SK-N-MC (cell line): ENCODE measurements at regions not wholly inside any gene's neighbourhood (a gene's known extent, or its start where the extent isn't known, plus 50 kb on each side); places are given as distances from the start of the nearest gene placed in this dataset.

Experiments used
- DNase-seq: peaks from one replicate; pipeline ENCODE4 v3.0.0-alpha.2; 2011; ENCODE audit warnings: low read depth, low spot score
- H3K27ac ChIP-seq: fragments of 200-600 bp; sonication (generic); 2 replicates; pipeline ENCODE4 v1.5.1; 2016; ENCODE audit warnings: mixed run types
- H3K36me3 ChIP-seq: fragments of 200-600 bp; sonication (generic); 2 replicates; pipeline ENCODE4 v1.6.1; 2017; ENCODE audit warnings: antibody characterized with exemption, low read length, mixed read lengths; ENCODE audit not compliant: insufficient read depth
- H3K4me3 ChIP-seq: fragments of 200-600 bp; sonication (generic); 2 replicates; pipeline ENCODE4 v1.5.1; 2016
- H3K9ac ChIP-seq: fragments of 200-600 bp; sonication (generic); 2 replicates; pipeline ENCODE4 v1.8.0; 2017; ENCODE audit warnings: mixed run types, mixed read lengths; ENCODE audit not compliant: insufficient read length
- H3K9me3 ChIP-seq: fragments of 200-600 bp; sonication (generic); 2 replicates; pipeline ENCODE4 v1.6.1; 2017; ENCODE audit warnings: low read depth, mild to moderate bottlenecking, antibody characterized with exemption, low read length, moderate library complexity, mixed read lengths
- EZH2 ChIP-seq: fragments of 200-600 bp; sonication (generic); IDR thresholded peaks from one replicate; pipeline ENCODE4 v1.6.1; 2017; ENCODE audit warnings: antibody characterized with exemption
- FOXP2 ChIP-seq: optimal IDR thresholded peaks from 2 replicates; pipeline ENCODE3; 2011; ENCODE audit warnings: mild to moderate bottlenecking, moderate library complexity; ENCODE audit not compliant: insufficient read depth; ENCODE audit errors: extremely low read length, control extremely low read depth
- POLR2AphosphoS5 ChIP-seq: IDR thresholded peaks from 2 replicates; pipeline ENCODE4 v1.6.1; 2012; ENCODE audit warnings: mild to moderate bottlenecking, low read depth, low read length, borderline replicate concordance

- no peak for DNase-seq
- no peak overlapping the region for H3K27ac ChIP-seq
- H3K9ac ChIP-seq = no peak overlapping the region
- no peaks in the 10 kb centered on the region for H3K36me3 ChIP-seq
- no peak overlapping the region for H3K4me3 ChIP-seq
- TF ChIP-seq EZH2 (no peak), POLR2AphosphoS5 (no peak), FOXP2 (no peak)
- no peaks in the 10 kb centered on the region for H3K9me3 ChIP-seq
Measured at GRCh38 chr5:4424895-4425294, 715.2 kb upstream of the ADAMTS16 start.

- no peaks in the 10 kb centered on the region for H3K36me3 ChIP-seq
- TF ChIP-seq EZH2 = no peak
- no peak for TF ChIP-seq POLR2AphosphoS5
- TF ChIP-seq FOXP2 = no peak
- H3K9ac ChIP-seq = no peak overlapping the region
- DNase-seq = no peak
- H3K27ac ChIP-seq = no peak overlapping the region
- H3K4me3 ChIP-seq = no peak overlapping the region
- H3K9me3 ChIP-seq = no peaks in the 10 kb centered on the region
Measured at GRCh38 chr5:4440536-4440935, 699.6 kb upstream of the ADAMTS16 start.

GRCh38 chr5:4442221-4442620 is 697.9 kb upstream of the ADAMTS16 start:
- no peak for TF ChIP-seq EZH2
- no peak for TF ChIP-seq POLR2AphosphoS5
- no peak for TF ChIP-seq FOXP2
- H3K4me3 ChIP-seq = no peak overlapping the region
- no peak overlapping the region for H3K9ac ChIP-seq
- H3K9me3 ChIP-seq = no peaks in the 10 kb centered on the region
- no peaks in the 10 kb centered on the region for H3K36me3 ChIP-seq
- no peak overlapping the region for H3K27ac ChIP-seq
- no peak for DNase-seq

- H3K27ac ChIP-seq = no peak overlapping the region
- no peaks in the 10 kb centered on the region for H3K9me3 ChIP-seq
- TF ChIP-seq FOXP2 (no peak), EZH2 (no peak), POLR2AphosphoS5 (no peak)
- no peaks in the 10 kb centered on the region for H3K36me3 ChIP-seq
- H3K9ac ChIP-seq = no peak overlapping the region
- DNase-seq = no peak
- H3K4me3 ChIP-seq = no peak overlapping the region
Measured at GRCh38 chr5:4447657-4448056, 692.5 kb upstream of the ADAMTS16 start.

GRCh38 chr5:4453655-4454054 is 686.5 kb upstream of the ADAMTS16 start:
- TF ChIP-seq FOXP2 = no peak
- TF ChIP-seq EZH2 = no peak
- no peak for TF ChIP-seq POLR2AphosphoS5
- Histone ChIP-seq H3K9ac (no peak overlapping the region), H3K4me3 (no peak overlapping the region), H3K36me3 (no peaks in the 10 kb centered on the region), H3K9me3 (no peaks in the 10 kb centered on the region), H3K27ac (no peak overlapping the region)
- DNase-seq = no peak

- Histone ChIP-seq H3K9ac (no peak overlapping the region), H3K27ac (no peak overlapping the region), H3K9me3 (no peaks in the 10 kb centered on the region), H3K4me3 (no peak overlapping the region), H3K36me3 (no peaks in the 10 kb centered on the region)
- TF ChIP-seq POLR2AphosphoS5 = no peak
- no peak for TF ChIP-seq FOXP2
- no peak for TF ChIP-seq EZH2
- no peak for DNase-seq
Measured at GRCh38 chr5:4479426-4479825, 660.7 kb upstream of the ADAMTS16 start.

GRCh38 chr5:4480528-4481349 is 659.4 kb upstream of the ADAMTS16 start:
- Histone ChIP-seq H3K4me3 (no peak overlapping the region), H3K9me3 (no peaks in the 10 kb centered on the region), H3K36me3 (no peaks in the 10 kb centered on the region), H3K9ac (no peak overlapping the region), H3K27ac (no peak overlapping the region)
- DNase-seq = no peak
- TF ChIP-seq FOXP2 (no peak), POLR2AphosphoS5 (no peak), EZH2 (no peak)

- DNase-seq = no peak
- Histone ChIP-seq H3K27ac (no peak overlapping the region), H3K9ac (no peak overlapping the region), H3K36me3 (no peaks in the 10 kb centered on the region), H3K9me3 (no peaks in the 10 kb centered on the region), H3K4me3 (no peak overlapping the region)
- TF ChIP-seq POLR2AphosphoS5 = no peak
Measured at GRCh38 chr5:4487581-4487980, 652.5 kb upstream of the ADAMTS16 start.
